H1 (cell line): ENCODE measurements at regions not wholly inside any gene's neighbourhood (a gene's known extent, or its start where the extent isn't known, plus 50 kb on each side); places are given as distances from the start of the nearest gene placed in this dataset.

Experiments
- CTCF ChIA-PET: fragments of 300-600 bp; sonication (Branson Sonifier 250); formaldehyde crosslinking; loops from one replicate; lab custom pipeline; 2021; ENCODE audit not compliant: partially characterized antibody; lab: Charles Lee
- POLR2A ChIA-PET: fragments of 300-600 bp; sonication (Branson Sonifier 250); formaldehyde crosslinking; loops from one replicate; lab custom pipeline; 2021; ENCODE audit warnings: inconsistent platforms; ENCODE audit not compliant: partially characterized antibody; lab: Charles Lee
- DNase-seq, 2 experiments: peaks; one replicate each; pipeline versions ENCODE4 v3.0.0 to v3.0.0-alpha.2; 2010 to 2022; ENCODE audit warnings: low spot score in 2 of 2, low read depth in 1 of 2, mixed read lengths in 1 of 2
- FAIRE-seq: peaks from 2 replicates; lab custom pipeline; 2011; peaks lifted over from hg19 to GRCh38; lab: Jason Lieb, UNC
- H2AFZ ChIP-seq: 2 replicates; pipeline ENCODE4 v1.8.1; 2012; ENCODE audit warnings: low read length, inconsistent platforms
- H2AK5ac ChIP-seq: 2 replicates; pipeline ENCODE4 v1.6.1; 2013; ENCODE audit warnings: low read depth, low read length
- H2BK120ac ChIP-seq: replicated peaks from 2 replicates; pipeline ENCODE3; 2013; ENCODE audit warnings: low read depth, low read length, inconsistent platforms
- H2BK12ac ChIP-seq: 2 replicates; pipeline ENCODE4 v1.6.1; 2013; ENCODE audit warnings: low read depth, low read length
- H2BK15ac ChIP-seq: 2 replicates; pipeline ENCODE4 v1.6.1; 2013; ENCODE audit warnings: low read length
- H2BK20ac ChIP-seq: 2 replicates; pipeline ENCODE4 v1.6.1; 2013; ENCODE audit warnings: low read length
- H2BK5ac ChIP-seq: 2 replicates; pipeline ENCODE4 v1.6.1; 2013; ENCODE audit warnings: low read depth, low read length
- H3K14ac ChIP-seq: 2 replicates; pipeline ENCODE4 v1.6.1; 2013; ENCODE audit warnings: inconsistent platforms; ENCODE audit not compliant: insufficient read length
- H3K18ac ChIP-seq: 2 replicates; pipeline ENCODE4 v1.6.1; 2013; ENCODE audit warnings: low read length; ENCODE audit errors: extremely low read depth
- H3K23ac ChIP-seq: 2 replicates; pipeline ENCODE4 v1.6.1; 2013; ENCODE audit warnings: inconsistent platforms; ENCODE audit not compliant: insufficient read length
- H3K23me2 ChIP-seq: 2 replicates; pipeline ENCODE4 v1.6.1; 2013; ENCODE audit warnings: low read depth, low read length
- H3K27ac ChIP-seq: 2 replicates; pipeline ENCODE4 v1.6.1; 2011; ENCODE audit warnings: low read depth, low read length, inconsistent platforms
- H3K27me3 ChIP-seq, 4 experiments: replicated peaks in 1 of 4; 1 replicate in 1 of 4; 2 replicates in 3 of 4; pipeline versions ENCODE4 v1.6.1 to v1.8.1; 2011 to 2013; ENCODE audit warnings: low read length in 3 of 4, mild to moderate bottlenecking in 3 of 4, inconsistent platforms in 2 of 4, mixed read lengths in 2 of 4, moderate library complexity in 1 of 4; ENCODE audit not compliant: control insufficient read depth in 3 of 4, insufficient read depth in 3 of 4; ENCODE audit errors: extremely low read depth in 1 of 4
- H3K36me3 ChIP-seq, 4 experiments: 2 replicates each; pipeline versions ENCODE4 v1.6.1 to v1.8.1; 2011 to 2013; ENCODE audit warnings: mild to moderate bottlenecking in 4 of 4, low read length in 3 of 4, moderate library complexity in 2 of 4, control low read depth in 1 of 4, inconsistent platforms in 1 of 4; ENCODE audit not compliant: insufficient read depth in 4 of 4, control insufficient read depth in 2 of 4
- H3K4ac ChIP-seq: replicated peaks from 2 replicates; pipeline ENCODE3; 2013; ENCODE audit warnings: low read length, low read depth, mixed read lengths, inconsistent platforms; ENCODE audit not compliant: insufficient read length
- H3K4me1 ChIP-seq, 4 experiments: replicated peaks in 1 of 4; 1 replicate in 1 of 4; 2 replicates in 3 of 4; pipeline versions ENCODE4 v1.6.1 to v1.8.1; 2011 to 2013; ENCODE audit warnings: low read length in 3 of 4, inconsistent platforms in 2 of 4, mixed read lengths in 1 of 4; ENCODE audit not compliant: insufficient read depth in 4 of 4, control insufficient read depth in 3 of 4
- H3K4me2 ChIP-seq, 2 experiments: 2 replicates each; pipeline versions ENCODE4 v1.6.1 to v1.8.1; 2011 to 2013; ENCODE audit warnings: low read depth in 2 of 2, low read length in 2 of 2, control low read depth in 1 of 2, inconsistent platforms in 1 of 2, mild to moderate bottlenecking in 1 of 2; ENCODE audit not compliant: insufficient read depth in 1 of 2
- H3K4me3 ChIP-seq, 4 experiments: fragments of 200-600, 300-600 bp in 1 of 4; sonication (generic), shearing (Covaris generic), sonication (Bioruptor Twin) in 1 of 4; 2 replicates each; pipeline versions ENCODE4 v1.5.1 to v1.8.1; 2011 to 2016; ENCODE audit warnings: low read length in 4 of 4, low read depth in 3 of 4, control low read depth in 2 of 4, inconsistent platforms in 2 of 4, mild to moderate bottlenecking in 2 of 4, mixed read lengths in 1 of 4, moderate library complexity in 1 of 4; ENCODE audit not compliant: insufficient read depth in 2 of 4; ENCODE audit errors: extremely low read depth in 1 of 4
- H3K56ac ChIP-seq: replicated peaks from 2 replicates; pipeline ENCODE3; 2013; ENCODE audit warnings: low read depth, mild to moderate bottlenecking, mixed read lengths, low read length, inconsistent platforms; ENCODE audit not compliant: insufficient read length
- H3K79me1 ChIP-seq: 2 replicates; pipeline ENCODE4 v1.6.1; 2013; ENCODE audit warnings: low read depth, low read length, control low read depth
- H3K79me2 ChIP-seq, 2 experiments: 2 replicates each; pipeline versions ENCODE4 v1.6.1 to v1.8.1; 2012 to 2013; ENCODE audit warnings: low read length in 2 of 2, mild to moderate bottlenecking in 2 of 2, inconsistent platforms in 1 of 2; ENCODE audit not compliant: insufficient read depth in 2 of 2, control insufficient read depth in 1 of 2
- H3K9ac ChIP-seq, 4 experiments: replicated peaks in 1 of 4; 1 replicate in 1 of 4; 2 replicates in 3 of 4; pipeline versions ENCODE4 v1.6.1 to v1.8.1; 2011 to 2013; ENCODE audit warnings: low read depth in 3 of 4, low read length in 3 of 4, control low read depth in 2 of 4, mild to moderate bottlenecking in 2 of 4, moderate library complexity in 2 of 4, inconsistent platforms in 1 of 4; ENCODE audit errors: extremely low read depth in 1 of 4
- H3K9me3 ChIP-seq, 2 experiments: 2 replicates each; pipeline versions ENCODE4 v1.6.1 to v1.8.1; 2012 to 2013; ENCODE audit warnings: mild to moderate bottlenecking in 2 of 2, moderate library complexity in 2 of 2, control low read depth in 1 of 2, inconsistent platforms in 1 of 2, low read depth in 1 of 2, low read length in 1 of 2, mixed read lengths in 1 of 2; ENCODE audit not compliant: insufficient read depth in 2 of 2
- H4K20me1 ChIP-seq, 2 experiments: replicated peaks in 1 of 2; 2 replicates each; pipeline versions ENCODE3 to v1.8.1; 2011 to 2013; ENCODE audit warnings: inconsistent platforms in 2 of 2, low read length in 2 of 2, mild to moderate bottlenecking in 1 of 2; ENCODE audit not compliant: insufficient read depth in 2 of 2, control insufficient read depth in 1 of 2
- H4K5ac ChIP-seq: 2 replicates; pipeline ENCODE4 v1.6.1; 2013; ENCODE audit warnings: low read length, low read depth, mixed read lengths, inconsistent platforms; ENCODE audit not compliant: insufficient read length
- H4K8ac ChIP-seq: 2 replicates; pipeline ENCODE4 v1.8.0; 2013; ENCODE audit warnings: mild to moderate bottlenecking, moderate library complexity, low read length, inconsistent platforms; ENCODE audit not compliant: insufficient read depth; ENCODE audit errors: extremely low read depth
- H4K91ac ChIP-seq: replicated peaks from 2 replicates; pipeline ENCODE3; 2013; ENCODE audit warnings: low read length, mixed read lengths, inconsistent platforms; ENCODE audit not compliant: insufficient read length
- E2F6 ChIP-seq: IDR thresholded peaks from 2 replicates; pipeline ENCODE4 v1.6.1; 2012; ENCODE audit warnings: inconsistent platforms
- KDM5A ChIP-seq: fragments of 200-600 bp; IDR thresholded peaks from 2 replicates; pipeline ENCODE4 v1.7.1; 2012; ENCODE audit warnings: mild to moderate bottlenecking, low read length, inconsistent platforms, mixed read lengths
- RFX5 ChIP-seq: IDR thresholded peaks from 2 replicates; pipeline ENCODE4 v1.6.1; 2011; ENCODE audit warnings: low read depth, low read length, improper control_type of control experiment, borderline replicate concordance
- TCF12 ChIP-seq: IDR thresholded peaks from 2 replicates; pipeline ENCODE4 v1.6.1; 2011; ENCODE audit warnings: low read depth, mild to moderate bottlenecking, low read length
- WGBS, 2 experiments: shearing (Covaris generic) in 1 of 2; methylation state at CpG; one replicate each; pipeline versions ENCODE4 v1.1.6 to v1.1.7; 2013 to 2015; ENCODE audit warnings: low lambda C conversion rate in 2 of 2, mixed read lengths in 2 of 2, inconsistent platforms in 1 of 2, low coverage in 1 of 2, missing lambda C conversion rate in 1 of 2; ENCODE audit not compliant: insufficient replicate concordance in 2 of 2, insufficient coverage in 1 of 2, insufficient read length in 1 of 2; ENCODE audit errors: extremely low coverage in 1 of 2, missing lambda C conversion rate in 1 of 2; 5-methylcytosine and 5-hydroxymethylcytosine counted together

GRCh38 chr7:54901840-54902239, 117.0 kb upstream of the EGFR start:
- H3K9me3 ChIP-seq: no peaks in the 10 kb centered on the region
- DNase-seq (no peak), FAIRE-seq (no peak)
- no peaks in the 10 kb centered on the region for H3K27me3 ChIP-seq
- H3K23me2 ChIP-seq: no peaks in the 10 kb centered on the region
- H4K20me1 ChIP-seq: no peaks in the 10 kb centered on the region
- H3K79me1 ChIP-seq: no peaks in the 10 kb centered on the region
- H4K91ac ChIP-seq: no peak overlapping the region
- H3K4ac ChIP-seq: no peak overlapping the region
- no peaks in the 10 kb centered on the region for H3K4me1 ChIP-seq
- H3K9ac ChIP-seq: no peak overlapping the region
- H3K18ac ChIP-seq: no peak overlapping the region
- no peak overlapping the region for H2AK5ac ChIP-seq
- no peak overlapping the region for H3K23ac ChIP-seq
- TF ChIP-seq TCF12: no peak
- TF ChIP-seq RFX5: no peak
- no peak for TF ChIP-seq KDM5A
- TF ChIP-seq E2F6: no peak
- H3K14ac ChIP-seq: no peak overlapping the region
- H3K4me3 ChIP-seq: no peak overlapping the region
- H2BK12ac ChIP-seq: no peak overlapping the region
- no peak overlapping the region for H3K4me2 ChIP-seq
- H3K36me3 ChIP-seq: no peaks in the 10 kb centered on the region
- no peak overlapping the region for H2BK15ac ChIP-seq
- no peak overlapping the region for H4K5ac ChIP-seq
- 92% methylated on average over 5 of the region's 5 CpGs; no CpG with 5 or more reads in 1 of the 2 experiments for WGBS, 2 experiments
- no peak overlapping the region for H2BK5ac ChIP-seq
- POLR2A ChIA-PET: no interaction called here
- H2BK120ac ChIP-seq: no peak overlapping the region
- no peak overlapping the region for H3K27ac ChIP-seq
- no peak overlapping the region for H4K8ac ChIP-seq
- H2AFZ ChIP-seq: no peak overlapping the region
- CTCF ChIA-PET: interaction anchor here (0.9 to 1.4 kb wide), 2 partner anchors 15 to 30 kb away, joined by 3 read pairs; no protein-coding TSS in a partner anchor
- H3K56ac ChIP-seq: no peak overlapping the region
- H2BK20ac ChIP-seq: no peak overlapping the region
- H3K79me2 ChIP-seq: no peaks in the 10 kb centered on the region
